Neural progenitor cell (in vitro differentiated cells): ENCODE measurements at regions not wholly inside any gene's neighbourhood (a gene's known extent, or its start where the extent isn't known, plus 50 kb on each side); places are given as distances from the start of the nearest gene placed in this dataset.

Source experiments
- DNase-seq: peaks from one replicate; pipeline ENCODE4 v3.0.0-alpha.2; 2016; ENCODE audit warnings: low spot score
- H2AFZ ChIP-seq: fragments of 200-600 bp; sonication (generic); replicated peaks from 2 replicates; pipeline ENCODE4 v1.6.1; 2016; ENCODE audit warnings: antibody characterized with exemption
- H3F3A ChIP-seq: fragments of 200-600 bp; sonication (generic); 2 replicates; pipeline ENCODE4 v1.6.1; 2016; ENCODE audit warnings: antibody characterized with exemption, low read depth
- H3K27ac ChIP-seq: fragments of 200-600 bp; sonication (generic); 2 replicates; pipeline ENCODE4 v1.5.1; 2016; ENCODE audit warnings: mild to moderate bottlenecking
- H3K27me3 ChIP-seq: fragments of 200-600 bp; sonication (generic); 2 replicates; pipeline ENCODE4 v1.6.1; 2016; ENCODE audit warnings: mild to moderate bottlenecking, moderate library complexity
- H3K36me3 ChIP-seq: fragments of 200-600 bp; sonication (generic); 2 replicates; pipeline ENCODE4 v1.5.1; 2016
- H3K4me1 ChIP-seq: fragments of 200-600 bp; sonication (generic); 2 replicates; pipeline ENCODE4 v1.6.1; 2016; ENCODE audit warnings: mixed run types
- H3K4me2 ChIP-seq: fragments of 200-600 bp; sonication (generic); 2 replicates; pipeline ENCODE4 v1.6.1; 2016
- H3K4me3 ChIP-seq: fragments of 200-600 bp; sonication (generic); 2 replicates; pipeline ENCODE4 v1.5.1; 2016
- H3K79me2 ChIP-seq: fragments of 200-600 bp; sonication (generic); 2 replicates; pipeline ENCODE4 v1.6.1; 2016; ENCODE audit warnings: low read depth
- H3K9ac ChIP-seq: fragments of 200-600 bp; sonication (generic); 2 replicates; pipeline ENCODE4 v1.6.1; 2016
- H3K9me3 ChIP-seq: fragments of 200-600 bp; sonication (generic); 2 replicates; pipeline ENCODE4 v1.5.1; 2016; ENCODE audit warnings: low read depth
- H4K20me1 ChIP-seq: fragments of 200-600 bp; sonication (generic); 2 replicates; pipeline ENCODE4 v1.6.1; 2016; ENCODE audit warnings: low read depth
- H3K27ac Mint-ChIP-seq: 3 replicates; pipeline ENCODE4 v1.8.0; 2021; ENCODE audit warnings: mixed read lengths
- H3K27me3 Mint-ChIP-seq: 2 replicates; pipeline ENCODE4 v1.8.0; 2022; ENCODE audit warnings: low read depth, mild to moderate bottlenecking, inconsistent platforms, moderate library complexity, mixed read lengths; ENCODE audit not compliant: insufficient read depth
- H3K36me3 Mint-ChIP-seq: 3 replicates; pipeline ENCODE4 v1.8.0; 2021; ENCODE audit warnings: mixed read lengths
- H3K4me1 Mint-ChIP-seq: 3 replicates; pipeline ENCODE4 v1.8.0; 2021; ENCODE audit warnings: mixed read lengths
- H3K4me3 Mint-ChIP-seq: 3 replicates; pipeline ENCODE4 v1.8.0; 2021; ENCODE audit warnings: mild to moderate bottlenecking, moderate library complexity, mixed read lengths
- H3K9me3 Mint-ChIP-seq: 3 replicates; pipeline ENCODE4 v1.8.0; 2020; ENCODE audit warnings: mixed read lengths
- CTCF ChIP-seq: fragments of 200-600 bp; sonication (generic); IDR thresholded peaks from 2 replicates; pipeline ENCODE4 v1.5.1; 2017; ENCODE audit warnings: antibody characterized with exemption, mild to moderate bottlenecking
- EZH2 ChIP-seq: fragments of 200-600 bp; sonication (generic); IDR thresholded peaks from 2 replicates; pipeline ENCODE4 v1.6.1; 2017; ENCODE audit warnings: antibody characterized with exemption, mild to moderate bottlenecking, moderate library complexity
- EZH2phosphoT487 ChIP-seq: fragments of 200-600 bp; sonication (generic); IDR thresholded peaks from 2 replicates; pipeline ENCODE4 v1.6.1; 2017; ENCODE audit warnings: antibody characterized with exemption

- Histone ChIP-seq H3K27me3 (no peaks in the 10 kb centered on the region), H2AFZ (no peak overlapping the region), H3K36me3 (no peaks in the 10 kb centered on the region), H3K9me3 (no peaks in the 10 kb centered on the region), H3K27ac (no peak overlapping the region), H3K4me3 (no peak overlapping the region), H3F3A (no peaks in the 10 kb centered on the region), H3K4me2 (no peak overlapping the region), H4K20me1 (no peaks in the 10 kb centered on the region), H3K9ac (no peak overlapping the region), H3K4me1 (peaks cover 17% of the 10 kb centered on the region), H3K79me2 (no peaks in the 10 kb centered on the region)
- Mint-ChIP-seq H3K36me3 (no peaks in the 10 kb centered on the region), H3K9me3 (no peaks in the 10 kb centered on the region), H3K27me3 (peaks cover 7% of the 10 kb centered on the region), H3K4me1 (no peaks in the 10 kb centered on the region), H3K27ac (no peak overlapping the region), H3K4me3 (no peak overlapping the region)
- no peak for DNase-seq
- TF ChIP-seq EZH2: no peak
- no peak for TF ChIP-seq CTCF
- TF ChIP-seq EZH2phosphoT487: no peak
Observed at GRCh38 chrX:112164420-112164819, 81.8 kb upstream of the TRPC5 start.

GRCh38 chrX:112163906-112164305, 81.3 kb upstream of the TRPC5 start:
- H3K9ac ChIP-seq: no peak overlapping the region
- no peak for DNase-seq
- H4K20me1 ChIP-seq: no peaks in the 10 kb centered on the region
- Mint-ChIP-seq H3K36me3 (no peaks in the 10 kb centered on the region), H3K4me1 (no peaks in the 10 kb centered on the region), H3K27me3 (peaks cover 7% of the 10 kb centered on the region), H3K9me3 (no peaks in the 10 kb centered on the region), H3K4me3 (no peak overlapping the region), H3K27ac (no peak overlapping the region)
- no peaks in the 10 kb centered on the region for H3K9me3 ChIP-seq
- H3F3A ChIP-seq: no peaks in the 10 kb centered on the region
- H3K27me3 ChIP-seq: no peaks in the 10 kb centered on the region
- no peak overlapping the region for H2AFZ ChIP-seq
- TF ChIP-seq CTCF (no peak), EZH2phosphoT487 (no peak), EZH2 (no peak)
- no peak overlapping the region for H3K4me2 ChIP-seq
- H3K4me1 ChIP-seq: peaks cover 17% of the 10 kb centered on the region
- H3K36me3 ChIP-seq: no peaks in the 10 kb centered on the region
- H3K27ac ChIP-seq: no peak overlapping the region
- no peak overlapping the region for H3K4me3 ChIP-seq
- H3K79me2 ChIP-seq: no peaks in the 10 kb centered on the region

- no peak overlapping the region for H3K4me3 Mint-ChIP-seq
- no peaks in the 10 kb centered on the region for H4K20me1 ChIP-seq
Observed at GRCh38 chrX:112148397-112148796, 65.8 kb upstream of the TRPC5 start.

More at GRCh38 chrX:112148397-112148796, 65.8 kb upstream of the TRPC5 start:
- Histone ChIP-seq H3F3A (no peaks in the 10 kb centered on the region), H2AFZ (no peak overlapping the region), H3K4me2 (no peak overlapping the region), H3K4me3 (no peak overlapping the region), H3K4me1 (peaks cover 8% of the 10 kb centered on the region), H3K79me2 (no peaks in the 10 kb centered on the region), H3K9ac (no peak overlapping the region), H3K27me3 (no peaks in the 10 kb centered on the region), H3K9me3 (no peaks in the 10 kb centered on the region), H3K27ac (no peak overlapping the region), H3K36me3 (no peaks in the 10 kb centered on the region)
- H3K27me3 Mint-ChIP-seq: peaks cover 3% of the 10 kb centered on the region
- DNase-seq: no peak
- no peak overlapping the region for H3K27ac Mint-ChIP-seq
- TF ChIP-seq EZH2: no peak
- no peak for TF ChIP-seq CTCF
- no peak for TF ChIP-seq EZH2phosphoT487
- no peaks in the 10 kb centered on the region for H3K9me3 Mint-ChIP-seq
- H3K4me1 Mint-ChIP-seq: peaks cover 17% of the 10 kb centered on the region
- no peaks in the 10 kb centered on the region for H3K36me3 Mint-ChIP-seq
